ENCODE measurements at regions not wholly inside any gene's neighbourhood (a gene's known extent, or its start where the extent isn't known, plus 50 kb on each side); places are given as distances from the start of the nearest gene placed in this dataset.
A peak's percentile ranks its signal among the peaks of the same experiment; 100 is the strongest.

DNA sequence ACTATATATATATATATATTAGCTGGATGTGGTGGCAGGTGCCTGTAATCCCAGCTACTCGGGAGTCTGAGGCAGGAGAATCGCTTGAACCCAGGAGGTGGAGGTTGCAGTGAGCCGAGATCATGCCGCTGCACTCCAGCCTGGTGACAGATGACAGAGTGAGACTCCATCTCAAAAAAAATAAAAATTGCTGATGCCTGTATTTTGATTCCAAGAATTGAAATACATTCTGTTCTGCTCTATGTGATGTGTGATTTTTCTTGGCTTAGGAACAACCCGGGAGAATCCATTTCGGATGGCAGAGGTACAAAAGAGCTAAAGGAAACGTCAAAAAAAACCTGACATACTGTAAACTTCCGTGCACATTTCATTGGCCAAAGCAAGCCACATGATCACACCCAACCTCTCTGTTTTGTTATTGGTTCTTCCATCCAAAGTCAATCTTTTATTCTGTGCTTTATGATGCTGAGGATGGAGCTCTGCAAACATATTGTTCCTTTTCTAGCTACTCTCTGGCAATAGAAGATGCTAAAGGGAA is 478.1 kb upstream of the MAP2 start (continued):
- TF ChIP-seq REST (IDR thresholded peaks at IDR 0.05; ENCODE audit: unreplicated experiment) = no peak
- TF ChIP-seq JUNB (IDR thresholded peaks at IDR 0.05; ENCODE audit: unreplicated experiment) = no peak
- no peak for TF ChIP-seq CREB1 (CRISPR knock-in tag; IDR thresholded peaks at IDR 0.05; ENCODE audit: low read depth)
- no peak for TF ChIP-seq EZH2phosphoT487 (IDR thresholded peaks at IDR 0.05; ENCODE audit: unreplicated experiment)
- no peak for TF ChIP-seq STAT1 (IDR thresholded peaks at IDR 0.05; ENCODE audit: unreplicated experiment)

GRCh38 chr2:208948073-208948472 is 475.8 kb upstream of the MAP2 start:
- no peak for ATAC-seq
- no peak for TF ChIP-seq POLR2AphosphoS5 (IDR thresholded peaks at IDR 0.05; ENCODE audit: low read depth)
- peak; percentile 56 for TF ChIP-seq REST (IDR thresholded peaks at IDR 0.05; ENCODE audit: unreplicated experiment)

More at GRCh38 chr2:208948073-208948472, 475.8 kb upstream of the MAP2 start:
- no peaks in the 10 kb centered on the region for H3F3A ChIP-seq (replicated peaks; ENCODE audit: low read depth)
- H4K20me1 ChIP-seq (replicated peaks; ENCODE audit: insufficient read depth) = no peaks in the 10 kb centered on the region
- H3K27me3 ChIP-seq (ENCODE audit: insufficient read depth) = no peaks in the 10 kb centered on the region
- H3K36me3 Mint-ChIP-seq (ENCODE audit: low read depth) = peaks cover 7% of the 10 kb centered on the region; the same call in 2 of the 3 replicates
- H3K4me1 ChIP-seq (ENCODE audit: insufficient read depth) = 0 out of 2 replicates have a peak, but pooled peaks cover 6% of the 10 kb centered on the region
- no peak overlapping the region for H3K4me3 Mint-ChIP-seq
- peaks cover 7% of the 10 kb centered on the region; the same call in 2 of the 3 replicates for H3K9me3 Mint-ChIP-seq
- no peak overlapping the region for H3K27ac ChIP-seq (ENCODE audit: low read depth)
- no peak overlapping the region for H3K4me2 ChIP-seq
- no peak overlapping the region for H3K27ac Mint-ChIP-seq
- no peaks in the 10 kb centered on the region for H3K9me2 ChIP-seq (ENCODE audit: insufficient read depth)
- no peaks in the 10 kb centered on the region for H3K27me3 Mint-ChIP-seq (ENCODE audit: insufficient read depth, low read depth, poor library complexity)
- no peaks in the 10 kb centered on the region for H3K36me3 ChIP-seq (ENCODE audit: insufficient read depth)
- DNase-seq (ENCODE audit: low spot score) = no peak
- H2AFZ ChIP-seq = no peak overlapping the region
- 0 out of 3 replicates have a peak, but pooled peaks cover 2% of the 10 kb centered on the region for H3K4me1 Mint-ChIP-seq
- H3K79me2 ChIP-seq (replicated peaks; ENCODE audit: insufficient read depth) = no peaks in the 10 kb centered on the region
- no peak overlapping the region for H3K4me3 ChIP-seq
